HFF-Myc (cell line): ENCODE measurements at regions not wholly inside any gene's neighbourhood (a gene's known extent, or its start where the extent isn't known, plus 50 kb on each side); places are given as distances from the start of the nearest gene placed in this dataset.

Experiments used
- DNase-seq: peaks from one replicate; pipeline ENCODE4 v3.0.0-alpha.2; 2011; ENCODE audit warnings: low read depth; ENCODE audit errors: extremely low read depth
- H3K4me3 ChIP-seq: replicated peaks from 2 replicates; pipeline ENCODE4 v1.5.1; 2011; ENCODE audit warnings: low read depth, mild to moderate bottlenecking, control low read depth, low read length
- CTCF ChIP-seq: IDR thresholded peaks from 2 replicates; pipeline ENCODE4 v1.5.1; 2012; ENCODE audit warnings: mild to moderate bottlenecking, low read depth, low read length, control low read depth; ENCODE audit errors: missing control alignments

GRCh38 chr10:23951841-23952240, 257.1 kb upstream of the KIAA1217 start:
- DNase-seq: no peak
- H3K4me3 ChIP-seq: no peak overlapping the region
- TF ChIP-seq CTCF: no peak

- no peak for DNase-seq
- no peak for TF ChIP-seq CTCF
- H3K4me3 ChIP-seq: no peak overlapping the region
Observed at GRCh38 chr10:23955456-23956225, 253.3 kb upstream of the KIAA1217 start.

GRCh38 chr10:23965123-23965522, 243.8 kb upstream of the KIAA1217 start:
- no peak overlapping the region for H3K4me3 ChIP-seq
- no peak for DNase-seq
- no peak for TF ChIP-seq CTCF

GRCh38 chr10:23965880-23966279, 243.1 kb upstream of the KIAA1217 start:
- DNase-seq: no peak
- no peak for TF ChIP-seq CTCF
- H3K4me3 ChIP-seq: no peak overlapping the region

- DNase-seq: no peak
- TF ChIP-seq CTCF: no peak
- no peak overlapping the region for H3K4me3 ChIP-seq
Observed at GRCh38 chr10:23966504-23967051, 242.4 kb upstream of the KIAA1217 start.

- no peak for DNase-seq
- no peak for TF ChIP-seq CTCF
- H3K4me3 ChIP-seq: no peak overlapping the region
Observed at GRCh38 chr10:23968301-23968700, 240.6 kb upstream of the KIAA1217 start.

- no peak for DNase-seq
- H3K4me3 ChIP-seq: no peak overlapping the region
- no peak for TF ChIP-seq CTCF
Observed at GRCh38 chr10:23974746-23975272, 234.1 kb upstream of the KIAA1217 start.
